HepG2 (cell line): ENCODE measurements at regions not wholly inside any gene's neighbourhood (a gene's known extent, or its start where the extent isn't known, plus 50 kb on each side); places are given as distances from the start of the nearest gene placed in this dataset.

Source experiments
- ATAC-seq: fragments of 200-7000 bp; cut with Tn5 transposase; 3 replicates; pipeline ENCODE4 v1.9.1; 2020; ENCODE audit warnings: mild to moderate bottlenecking, moderate library complexity
- BruUV-seq: library from RNA; stranded (reverse); fragments of 400-500 nt; replicated peaks from 2 replicates; lab custom pipeline; 2021; lab: Mats Ljungman, UMichigan
- CTCF ChIA-PET: fragments of 300-600 bp; formaldehyde crosslinking; extraction: SDS; loops from one replicate; lab custom pipeline; 2021; ENCODE audit warnings: low total read pairs, inconsistent platforms, low intra/inter-chr PET ratio; lab: Yijun Ruan, JAX
- POLR2A ChIA-PET: fragments of 350-600 bp; sonication (Branson Sonifier 250); formaldehyde crosslinking; loops from one replicate; lab custom pipeline; 2020; ENCODE audit warnings: antibody characterized with exemption, inconsistent platforms; lab: Yijun Ruan, JAX
- DNase-seq: peaks from one replicate; pipeline ENCODE4 v3.0.0-alpha.2; 2015; ENCODE audit warnings: low spot score
- FAIRE-seq: peaks from 3 replicates; lab custom pipeline; 2011; peaks lifted over from hg19 to GRCh38; lab: Jason Lieb, UNC
- H2AFZ ChIP-seq: one replicate; pipeline ENCODE4 v1.6.1; 2011; ENCODE audit warnings: low read length, inconsistent platforms
- H3K27ac ChIP-seq: fragments of 300-600 bp; 3 replicates; pipeline ENCODE4 v1.8.0; 2011; ENCODE audit warnings: mixed run types, mild to moderate bottlenecking, mixed read lengths, low read length, inconsistent platforms; ENCODE audit not compliant: insufficient read depth; ENCODE audit errors: extremely low read length
- H3K27me3 ChIP-seq, 2 experiments: fragments of 200-600 bp in 1 of 2; 2 replicates in 1 of 2; 3 replicates in 1 of 2; pipeline versions ENCODE4 v1.6.0 to v1.8.0; 2011; ENCODE audit warnings: low read length in 2 of 2, mild to moderate bottlenecking in 2 of 2, moderate library complexity in 2 of 2, inconsistent platforms in 1 of 2; ENCODE audit not compliant: insufficient read depth in 2 of 2, control insufficient read depth in 1 of 2
- H3K36me3 ChIP-seq, 2 experiments: fragments of 200-600 bp in 1 of 2; replicated peaks in 1 of 2; 2 replicates in 1 of 2; 3 replicates in 1 of 2; pipeline versions ENCODE4 v1.5.1 to v1.8.0; 2011; ENCODE audit warnings: low read length in 2 of 2, inconsistent platforms in 1 of 2; ENCODE audit not compliant: insufficient read depth in 2 of 2, control insufficient read depth in 1 of 2
- H3K4me1 ChIP-seq: 2 replicates; pipeline ENCODE4 v1.5.1; 2012; ENCODE audit warnings: low read length, inconsistent platforms; ENCODE audit not compliant: insufficient read depth
- H3K4me2 ChIP-seq: 2 replicates; pipeline ENCODE4 v1.6.0; 2011; ENCODE audit warnings: low read depth, low read length, inconsistent platforms
- H3K4me3 ChIP-seq, 3 experiments: fragments of 200-600 bp in 1 of 3; sonication (generic), shearing (Covaris generic) in 1 of 3; replicated peaks in 1 of 3; 2 replicates each; pipeline ENCODE4 v1.5.1; 2011 to 2016; ENCODE audit warnings: low read length in 3 of 3, inconsistent platforms in 2 of 3, low read depth in 2 of 3, mild to moderate bottlenecking in 2 of 3, control low read depth in 1 of 3, mixed read lengths in 1 of 3; ENCODE audit not compliant: insufficient read depth in 1 of 3
- H3K79me2 ChIP-seq: one replicate; pipeline ENCODE4 v1.6.1; 2011; ENCODE audit warnings: low read length, inconsistent platforms; ENCODE audit not compliant: insufficient read depth
- H3K9ac ChIP-seq: 2 replicates; pipeline ENCODE4 v1.6.0; 2011; ENCODE audit warnings: mild to moderate bottlenecking, low read depth, low read length, inconsistent platforms; ENCODE audit not compliant: insufficient read depth
- H3K9me3 ChIP-seq: 2 replicates; pipeline ENCODE4 v1.5.1; 2012; ENCODE audit warnings: mild to moderate bottlenecking, low read length
- H4K20me1 ChIP-seq: 2 replicates; pipeline ENCODE4 v1.6.0; 2011; ENCODE audit warnings: inconsistent platforms, mild to moderate bottlenecking, low read length, moderate library complexity; ENCODE audit not compliant: insufficient read depth
- E2F5 ChIP-seq: sonication (generic); formaldehyde crosslinking; conservative IDR thresholded peaks from 2 replicates; pipeline ENCODE4 v1.4.0; 2020; ENCODE audit warnings: missing genetic modification reagents
- MAFF ChIP-seq: IDR thresholded peaks from 2 replicates; pipeline ENCODE4 v1.6.1; 2011; ENCODE audit warnings: low read depth, low read length, improper control_type of control experiment
- MAFK ChIP-seq, 2 experiments: IDR thresholded peaks in 1 of 2; conservative IDR thresholded peaks in 1 of 2; 2 replicates each; pipeline ENCODE4 v1.6.1; 2011; ENCODE audit warnings: improper control_type of control experiment in 2 of 2, low read length in 2 of 2
- PRDM4 ChIP-seq: sonication (generic); formaldehyde crosslinking; IDR thresholded peaks from 2 replicates; pipeline ENCODE4 v1.9.0; 2021; ENCODE audit warnings: missing genetic modification reagents, borderline replicate concordance
- RFX1 ChIP-seq: fragments of 450-650 bp; IDR thresholded peaks from 2 replicates; pipeline ENCODE4 v1.6.1; 2017
- SIX4 ChIP-seq: sonication (generic); formaldehyde crosslinking; IDR thresholded peaks from 2 replicates; pipeline ENCODE4 v1.4.0; 2020; ENCODE audit warnings: missing genetic modification reagents
- ZNF501 ChIP-seq: sonication (generic); formaldehyde crosslinking; IDR thresholded peaks from 2 replicates; pipeline ENCODE4 v1.5.1; 2020; ENCODE audit warnings: mild to moderate bottlenecking, moderate library complexity, missing genetic modification reagents
- ZNF790 ChIP-seq: sonication (generic); formaldehyde crosslinking; IDR thresholded peaks from 2 replicates; pipeline ENCODE4 v1.8.0; 2022; ENCODE audit warnings: missing genetic modification reagents, mild to moderate bottlenecking, borderline replicate concordance
- in situ Hi-C: cut with HindIII; loops from 2 replicates; pipeline ENCODE4 v1.10.0; 2017; ENCODE audit warnings: low pct_unique_long_range_greater_than_20kb; ENCODE audit not compliant: extremely low pct_ligation_motif_present
- intact Hi-C: fragments of 100-400 bp; cut with micrococcal nuclease; formaldehyde crosslinking; loops from one replicate; pipeline ENCODE4 v1.10.0; 2022; ENCODE audit not compliant: unreplicated experiment

- H2AFZ ChIP-seq: no peak overlapping the region
- FAIRE-seq (no peak), DNase-seq (no peak), ATAC-seq (no peak)
- BruUV-seq: no TSS peak
- no peak overlapping the region for H3K4me2 ChIP-seq
- H3K9ac ChIP-seq: no peak overlapping the region
- intact Hi-C loops: no loop called here
- H3K27me3 ChIP-seq: no peaks in the 10 kb centered on the region; a peak in 1 of 5 replicates
- no peak overlapping the region for H3K4me3 ChIP-seq
- H3K9me3 ChIP-seq: no peaks in the 10 kb centered on the region
- H4K20me1 ChIP-seq: no peaks in the 10 kb centered on the region
- CTCF ChIA-PET: no interaction called here
- H3K4me1 ChIP-seq: no peaks in the 10 kb centered on the region
- TF ChIP-seq SIX4 (no peak), MAFF (peak; percentile 98), E2F5 (CRISPR knock-in tag) (no peak), ZNF501 (no peak), RFX1 (no peak), PRDM4 (CRISPR knock-in tag) (no peak), ZNF790 (CRISPR knock-in tag) (no peak), MAFK (conservative IDR thresholded peaks at IDR 0.05 in 1 of 2, IDR thresholded peaks at IDR 0.05 in 1 of 2; ENCODE audit: low read length in 2 of 2) (peak; percentile 97 to 99)
- no peak overlapping the region for H3K27ac ChIP-seq
- POLR2A ChIA-PET: no interaction called here
- in situ Hi-C loops: no loop called here
- no peaks in the 10 kb centered on the region for H3K36me3 ChIP-seq
- H3K79me2 ChIP-seq: no peaks in the 10 kb centered on the region
Observed at GRCh38 chr4:130127297-130127696, 1031.3 kb downstream of the C4orf33 start.
